OCI-LY7 (cell line): ENCODE measurements at regions not wholly inside any gene's neighbourhood (a gene's known extent, or its start where the extent isn't known, plus 50 kb on each side); places are given as distances from the start of the nearest gene placed in this dataset.

ENCODE experiments used
- BruUV-seq: library from RNA; stranded (reverse); fragments of 400-500 nt; replicated peaks from 2 replicates; lab custom pipeline; 2021; lab: Mats Ljungman, UMichigan
- CTCF ChIA-PET: fragments of 300-600 bp; sonication (Branson Sonifier 250); formaldehyde crosslinking; loops from one replicate; lab custom pipeline; 2022; ENCODE audit warnings: antibody characterized with exemption; ENCODE audit not compliant: unreplicated experiment; lab: Charles Lee
- POLR2A ChIA-PET: fragments of 300-600 bp; sonication (Branson Sonifier 250); formaldehyde crosslinking; loops from one replicate; lab custom pipeline; 2022; ENCODE audit warnings: antibody characterized with exemption; lab: Charles Lee
- DNase-seq: peaks from one replicate; pipeline ENCODE4 v3.0.0-alpha.2; 2015; ENCODE audit warnings: low spot score
- H2AFZ ChIP-seq: fragments of 200-600 bp; sonication (generic), shearing (Covaris generic); 2 replicates; pipeline ENCODE4 v1.6.1; 2014; ENCODE audit warnings: mild to moderate bottlenecking, antibody characterized with exemption, low read length, moderate library complexity
- H3K27ac ChIP-seq: fragments of 200-600 bp; sonication (generic); 2 replicates; pipeline ENCODE4 v1.5.1; 2014; ENCODE audit warnings: mixed run types, low read depth, mild to moderate bottlenecking, moderate library complexity, low read length, inconsistent platforms; ENCODE audit not compliant: poor library complexity, severe bottlenecking
- H3K36me3 ChIP-seq: fragments of 200-600 bp; sonication (generic); 2 replicates; pipeline ENCODE4 v1.6.1; 2014; ENCODE audit warnings: mild to moderate bottlenecking, antibody characterized with exemption, low read length, moderate library complexity, mixed read lengths; ENCODE audit not compliant: insufficient read depth
- H3K4me1 ChIP-seq: fragments of 200-600 bp; sonication (generic); 2 replicates; pipeline ENCODE4 v1.5.1; 2014; ENCODE audit warnings: mild to moderate bottlenecking, low read length; ENCODE audit not compliant: insufficient read depth, poor library complexity, severe bottlenecking
- H3K4me2 ChIP-seq: fragments of 200-600 bp; sonication (generic); 2 replicates; pipeline ENCODE4 v1.6.1; 2014; ENCODE audit warnings: mild to moderate bottlenecking, low read length
- H3K4me3 ChIP-seq: fragments of 200-600 bp; sonication (generic); 2 replicates; pipeline ENCODE4 v1.5.1; 2014; ENCODE audit warnings: mild to moderate bottlenecking, low read depth, low read length; ENCODE audit not compliant: poor library complexity, severe bottlenecking
- H3K79me2 ChIP-seq: fragments of 200-600 bp; sonication (generic); 2 replicates; pipeline ENCODE4 v1.6.1; 2016; ENCODE audit warnings: low read depth, mild to moderate bottlenecking, low read length, moderate library complexity, mixed read lengths; ENCODE audit not compliant: insufficient read depth
- H3K9me2 ChIP-seq: fragments of 200-600 bp; sonication (generic); 2 replicates; pipeline ENCODE4 v1.6.1; 2016; ENCODE audit warnings: mild to moderate bottlenecking, low read length, mixed read lengths; ENCODE audit not compliant: insufficient read depth
- H3K9me3 ChIP-seq: fragments of 200-600 bp; sonication (generic); 2 replicates; pipeline ENCODE4 v1.6.1; 2014; ENCODE audit warnings: mild to moderate bottlenecking, mixed run types, low read length, mixed read lengths
- H4K20me1 ChIP-seq: fragments of 200-600 bp; sonication (generic); 2 replicates; pipeline ENCODE4 v1.6.1; 2014; ENCODE audit warnings: mild to moderate bottlenecking, antibody characterized with exemption, low read length, moderate library complexity, mixed read lengths; ENCODE audit not compliant: insufficient read depth
- CTCF ChIP-seq: fragments of 200-600 bp; sonication (generic); conservative IDR thresholded peaks from 2 replicates; pipeline ENCODE4 v1.5.1; 2014; ENCODE audit warnings: mild to moderate bottlenecking, antibody characterized with exemption, low read length, moderate library complexity, mixed read lengths
- EZH2phosphoT487 ChIP-seq: fragments of 200-600 bp; sonication (generic); IDR thresholded peaks from 2 replicates; pipeline ENCODE4 v1.6.1; 2018; ENCODE audit warnings: low read depth, borderline replicate concordance, mild to moderate bottlenecking, mixed run types, antibody characterized with exemption, low read length, moderate library complexity, mixed read lengths
- intact Hi-C: fragments of 100-400 bp; cut with micrococcal nuclease; formaldehyde crosslinking; loops from one replicate; pipeline ENCODE4 v1.10.0; 2022; ENCODE audit not compliant: unreplicated experiment

GRCh38 chr4:116561768-116562167, 523.6 kb downstream of the TRAM1L1 start:
- Histone ChIP-seq H3K79me2 (no peaks in the 10 kb centered on the region), H4K20me1 (no peaks in the 10 kb centered on the region), H3K9me2 (no peaks in the 10 kb centered on the region), H3K4me1 (no peaks in the 10 kb centered on the region), H3K4me2 (no peak overlapping the region), H3K27ac (no peak overlapping the region), H2AFZ (no peak overlapping the region), H3K4me3 (no peak overlapping the region), H3K36me3 (no peaks in the 10 kb centered on the region), H3K9me3 (no peaks in the 10 kb centered on the region)
- POLR2A ChIA-PET = interaction anchor here (0.6 to 1.3 kb wide), 3 partner anchors 14 to 114 kb away, joined by 3 to 4 read pairs (median 3); no protein-coding TSS in a partner anchor
- TF ChIP-seq CTCF (no peak), EZH2phosphoT487 (no peak)
- no TSS peak for BruUV-seq
- no peak for DNase-seq
- CTCF ChIA-PET = no interaction called here
- intact Hi-C loops = no loop called here

GRCh38 chr4:116551806-116552205, 533.6 kb downstream of the TRAM1L1 start:
- Histone ChIP-seq H3K27ac (no peak overlapping the region), H3K4me1 (no peaks in the 10 kb centered on the region), H3K4me3 (no peak overlapping the region), H3K9me2 (no peaks in the 10 kb centered on the region), H3K79me2 (no peaks in the 10 kb centered on the region), H2AFZ (no peak overlapping the region), H3K9me3 (no peaks in the 10 kb centered on the region), H3K4me2 (no peak overlapping the region), H4K20me1 (no peaks in the 10 kb centered on the region), H3K36me3 (no peaks in the 10 kb centered on the region)
- no TSS peak for BruUV-seq
- CTCF ChIA-PET = no interaction called here
- DNase-seq = no peak
- POLR2A ChIA-PET = interaction anchor here (1.1 kb wide), 1 partner anchor 13 kb away, joined by 3 read pairs; no protein-coding TSS in a partner anchor
- intact Hi-C loops = no loop called here
- TF ChIP-seq CTCF = no peak
- no peak for TF ChIP-seq EZH2phosphoT487

- Histone ChIP-seq H3K9me3 (no peaks in the 10 kb centered on the region), H3K79me2 (no peaks in the 10 kb centered on the region), H4K20me1 (no peaks in the 10 kb centered on the region), H3K4me3 (no peak overlapping the region), H3K4me2 (no peak overlapping the region), H2AFZ (no peak overlapping the region), H3K36me3 (no peaks in the 10 kb centered on the region), H3K27ac (no peak overlapping the region), H3K9me2 (no peaks in the 10 kb centered on the region), H3K4me1 (no peaks in the 10 kb centered on the region)
- POLR2A ChIA-PET = interaction anchor here (1.2 kb wide), 1 partner anchor 15 kb away, joined by 3 read pairs; no protein-coding TSS in a partner anchor
- no peak for TF ChIP-seq CTCF
- no peak for TF ChIP-seq EZH2phosphoT487
- BruUV-seq = no TSS peak
- DNase-seq = no peak
- intact Hi-C loops = no loop called here
- CTCF ChIA-PET = no interaction called here
These were observed 537.7 kb downstream of the TRAM1L1 start for GRCh38 chr4:116547632-116548031.
